ENCODE measurements at regions not wholly inside any gene's neighbourhood (a gene's known extent, or its start where the extent isn't known, plus 50 kb on each side); places are given as distances from the start of the nearest gene placed in this dataset.
A peak's percentile ranks its signal among the peaks of the same experiment; 100 is the strongest.

DNA sequence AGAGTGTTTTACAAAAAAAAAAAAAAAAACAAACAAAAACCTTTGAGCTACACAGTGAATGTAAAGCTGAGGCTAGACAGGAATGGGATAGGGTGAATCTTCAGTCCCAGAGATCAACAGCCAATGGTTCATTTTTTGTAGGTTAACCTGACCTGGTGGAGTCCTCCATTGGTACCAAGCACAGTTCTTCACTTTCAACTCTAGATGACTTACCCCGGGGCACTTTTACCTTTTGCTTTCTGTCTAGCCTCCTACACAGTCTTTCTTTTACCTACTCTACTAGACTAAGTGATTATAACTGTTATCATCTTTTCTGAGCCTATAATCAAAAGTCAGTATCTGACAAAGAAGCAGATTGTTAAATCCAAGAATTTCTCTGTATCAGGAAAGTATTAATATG is 50.9 kb downstream of the ANXA2R start:
- BruUV-seq (replicated peaks): no TSS peak
- Mint-ChIP-seq H3K4me3 (ENCODE audit: unreplicated experiment) (no peak overlapping the region), H3K27ac (ENCODE audit: low read depth, unreplicated experiment) (no peak overlapping the region), H3K4me1 (ENCODE audit: insufficient read depth, unreplicated experiment) (peaks cover 20% of the 10 kb centered on the region), H3K9me3 (ENCODE audit: unreplicated experiment) (no peaks in the 10 kb centered on the region), H3K27me3 (ENCODE audit: insufficient read depth, unreplicated experiment) (no peaks in the 10 kb centered on the region), H3K36me3 (ENCODE audit: insufficient read depth, unreplicated experiment) (no peaks in the 10 kb centered on the region)
- intact Hi-C loops (cut with micrococcal nuclease): no loop called here
- TF ChIP-seq, protein P1, sequence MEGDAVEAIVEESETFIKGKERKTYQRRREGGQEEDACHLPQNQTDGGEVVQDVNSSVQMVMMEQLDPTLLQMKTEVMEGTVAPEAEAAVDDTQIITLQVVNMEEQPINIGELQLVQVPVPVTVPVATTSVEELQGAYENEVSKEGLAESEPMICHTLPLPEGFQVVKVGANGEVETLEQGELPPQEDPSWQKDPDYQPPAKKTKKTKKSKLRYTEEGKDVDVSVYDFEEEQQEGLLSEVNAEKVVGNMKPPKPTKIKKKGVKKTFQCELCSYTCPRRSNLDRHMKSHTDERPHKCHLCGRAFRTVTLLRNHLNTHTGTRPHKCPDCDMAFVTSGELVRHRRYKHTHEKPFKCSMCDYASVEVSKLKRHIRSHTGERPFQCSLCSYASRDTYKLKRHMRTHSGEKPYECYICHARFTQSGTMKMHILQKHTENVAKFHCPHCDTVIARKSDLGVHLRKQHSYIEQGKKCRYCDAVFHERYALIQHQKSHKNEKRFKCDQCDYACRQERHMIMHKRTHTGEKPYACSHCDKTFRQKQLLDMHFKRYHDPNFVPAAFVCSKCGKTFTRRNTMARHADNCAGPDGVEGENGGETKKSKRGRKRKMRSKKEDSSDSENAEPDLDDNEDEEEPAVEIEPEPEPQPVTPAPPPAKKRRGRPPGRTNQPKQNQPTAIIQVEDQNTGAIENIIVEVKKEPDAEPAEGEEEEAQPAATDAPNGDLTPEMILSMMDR (IDR thresholded peaks at IDR 0.05; ENCODE audit: unreplicated experiment): no peak
- no peak for DNase-seq (ENCODE audit: unreplicated experiment)
- ChIA-PET POLR2A (interaction anchor here (0.7 to 1.4 kb wide), 2 partner anchors 8 to 18 kb away, joined by 3 to 5 read pairs; no protein-coding TSS in a partner anchor), CTCF (interaction anchor here (0.6 to 0.7 kb wide), 2 partner anchors 16 to 400 kb away, joined by 3 to 5 read pairs; no protein-coding TSS in a partner anchor)

DNA sequence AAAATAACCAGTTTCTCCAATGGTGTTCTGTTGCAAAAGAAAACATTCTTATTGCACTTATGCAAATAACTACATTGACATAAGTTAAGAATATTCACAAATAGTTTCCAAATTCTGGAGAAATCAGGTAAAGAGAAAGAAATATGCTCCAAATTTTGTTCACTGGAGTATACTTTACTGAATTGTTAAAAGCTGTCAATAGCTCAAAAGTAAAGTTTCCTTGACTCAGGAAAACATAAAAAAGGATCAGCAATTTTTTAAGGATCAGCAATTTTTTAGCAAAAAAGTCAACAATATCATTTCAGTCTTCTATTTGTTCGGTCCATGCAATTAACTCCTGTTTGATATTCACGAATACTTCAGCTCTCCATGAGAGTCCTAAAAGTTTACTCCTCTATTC is 51.6 kb downstream of the ANXA2R start:
- ChIA-PET CTCF (interaction anchor here (0.5 to 0.7 kb wide), 5 partner anchors 16 to 672 kb away, joined by 3 to 5 read pairs (median 3); no protein-coding TSS in a partner anchor), POLR2A (interaction anchor here (0.6 to 1.4 kb wide), 3 partner anchors 9 to 321 kb away, joined by 3 to 5 read pairs (median 3); no protein-coding TSS in a partner anchor)
- H3K9me3 Mint-ChIP-seq (ENCODE audit: unreplicated experiment): no peaks in the 10 kb centered on the region
- TF ChIP-seq, protein P1 (IDR thresholded peaks at IDR 0.05; ENCODE audit: unreplicated experiment): no peak
- no peak overlapping the region for H3K4me3 Mint-ChIP-seq (ENCODE audit: unreplicated experiment)
- no peaks in the 10 kb centered on the region for H3K36me3 Mint-ChIP-seq (ENCODE audit: insufficient read depth, unreplicated experiment)
- H3K27ac Mint-ChIP-seq (ENCODE audit: low read depth, unreplicated experiment): no peak overlapping the region
- no peaks in the 10 kb centered on the region for H3K27me3 Mint-ChIP-seq (ENCODE audit: insufficient read depth, unreplicated experiment)
- H3K4me1 Mint-ChIP-seq (ENCODE audit: insufficient read depth, unreplicated experiment): peaks cover 20% of the 10 kb centered on the region
- intact Hi-C loops (cut with micrococcal nuclease): no loop called here
- no peak for DNase-seq (ENCODE audit: unreplicated experiment)
- BruUV-seq (replicated peaks): no TSS peak

DNA sequence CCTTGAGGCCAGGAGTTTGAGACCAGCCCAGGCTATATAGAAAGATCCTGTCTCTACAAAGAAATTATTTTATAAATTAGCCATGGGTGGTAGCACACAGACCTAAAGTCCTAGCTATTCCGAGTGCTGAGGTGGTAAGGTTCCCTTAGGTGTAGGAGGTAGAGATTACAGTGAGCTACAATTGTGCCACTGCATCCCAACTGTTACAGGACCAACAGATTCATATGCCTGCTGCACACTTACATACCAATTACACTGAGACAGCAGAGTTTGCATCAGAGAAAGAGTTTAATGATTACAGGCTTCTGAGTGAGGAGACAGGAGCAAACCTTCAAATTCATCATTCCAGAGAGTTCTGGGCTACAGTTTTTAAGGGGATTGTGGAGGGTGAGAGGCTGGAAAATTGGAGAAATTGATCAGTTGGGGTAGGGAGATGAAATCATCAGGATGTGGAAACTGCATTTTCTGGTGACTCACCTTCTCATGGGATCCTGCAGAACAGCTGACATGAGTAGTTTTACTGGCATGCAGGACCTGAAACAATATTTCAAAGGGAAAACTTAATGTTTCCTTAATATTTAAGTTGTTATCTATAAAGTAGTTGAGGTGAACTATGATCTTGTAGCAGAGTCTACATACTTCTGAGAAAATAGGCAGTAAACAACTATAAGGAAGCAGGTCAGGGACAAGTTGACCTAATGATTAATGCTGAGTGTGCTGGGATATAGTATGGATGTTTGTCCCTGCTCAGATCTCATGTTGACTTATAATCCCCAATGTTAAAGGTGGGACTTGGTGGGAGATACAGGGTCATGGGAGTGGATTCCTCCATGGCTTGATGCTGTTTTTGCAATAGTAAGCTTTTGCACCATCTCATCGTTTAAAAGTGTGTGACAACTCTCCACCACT is 54.7 kb downstream of the ANXA2R start:
- no peak overlapping the region for H3K4me3 Mint-ChIP-seq (ENCODE audit: unreplicated experiment)
- no peaks in the 10 kb centered on the region for H3K36me3 Mint-ChIP-seq (ENCODE audit: insufficient read depth, unreplicated experiment)
- intact Hi-C loops (cut with micrococcal nuclease): loop anchor here (2.0 kb wide), 2 partner anchors 35 to 57 kb away; no protein-coding TSS in a partner anchor
- CTCF ChIA-PET: interaction anchor here (0.7 to 1.7 kb wide), 3 partner anchors 56 to 321 kb away, joined by 3 to 5 read pairs (median 4); no protein-coding TSS in a partner anchor
- BruUV-seq (replicated peaks): no TSS peak
- peak; percentile 66 for DNase-seq (ENCODE audit: unreplicated experiment)
- TF ChIP-seq, protein P1 (IDR thresholded peaks at IDR 0.05; ENCODE audit: unreplicated experiment): no peak
- peaks cover 20% of the 10 kb centered on the region for H3K4me1 Mint-ChIP-seq (ENCODE audit: insufficient read depth, unreplicated experiment)
- POLR2A ChIA-PET: interaction anchor here (1.0 to 3.7 kb wide), 6 partner anchors 23 to 460 kb away, joined by 3 to 24 read pairs (median 10); no protein-coding TSS in a partner anchor
- no peaks in the 10 kb centered on the region for H3K27me3 Mint-ChIP-seq (ENCODE audit: insufficient read depth, unreplicated experiment)
- peak overlapping the region; percentile 89 for H3K27ac Mint-ChIP-seq (ENCODE audit: low read depth, unreplicated experiment)
- no peaks in the 10 kb centered on the region for H3K9me3 Mint-ChIP-seq (ENCODE audit: unreplicated experiment)

- H3K4me3 Mint-ChIP-seq (ENCODE audit: unreplicated experiment): no peak overlapping the region
- H3K4me1 Mint-ChIP-seq (ENCODE audit: insufficient read depth, unreplicated experiment): peaks cover 20% of the 10 kb centered on the region
- BruUV-seq (replicated peaks): no TSS peak
- TF ChIP-seq, protein P1 (IDR thresholded peaks at IDR 0.05; ENCODE audit: unreplicated experiment): no peak
- H3K36me3 Mint-ChIP-seq (ENCODE audit: insufficient read depth, unreplicated experiment): no peaks in the 10 kb centered on the region
- peak; percentile 32 for DNase-seq (ENCODE audit: unreplicated experiment)
- no peaks in the 10 kb centered on the region for H3K27me3 Mint-ChIP-seq (ENCODE audit: insufficient read depth, unreplicated experiment)
- no peaks in the 10 kb centered on the region for H3K9me3 Mint-ChIP-seq (ENCODE audit: unreplicated experiment)
- CTCF ChIA-PET: interaction anchor here (0.6 to 1.7 kb wide), 3 partner anchors 34 to 80 kb away, joined by 4 to 5 read pairs (median 4); no protein-coding TSS in a partner anchor
- peak overlapping the region; percentile 89 for H3K27ac Mint-ChIP-seq (ENCODE audit: low read depth, unreplicated experiment)
- intact Hi-C loops (cut with micrococcal nuclease): loop anchor here (2.0 kb wide), 2 partner anchors 34 to 58 kb away; no protein-coding TSS in a partner anchor
- POLR2A ChIA-PET: interaction anchor here (0.7 to 3.7 kb wide), 7 partner anchors 24 to 329 kb away, joined by 3 to 24 read pairs (median 4); partner anchors contain the start of gene HMGCS1
Observed at GRCh38 chr5:42984307-42984706, 55.8 kb downstream of the ANXA2R start.
